ENCODE measurements at regions not wholly inside any gene's neighbourhood (a gene's known extent, or its start where the extent isn't known, plus 50 kb on each side); places are given as distances from the start of the nearest gene placed in this dataset.

- no peak for DNase-seq (ENCODE audit: unreplicated experiment)
- Mint-ChIP-seq H3K4me3 (ENCODE audit: unreplicated experiment) (no peak overlapping the region), H3K36me3 (ENCODE audit: insufficient read depth, unreplicated experiment) (no peaks in the 10 kb centered on the region), H3K27ac (ENCODE audit: low read depth, unreplicated experiment) (no peak overlapping the region), H3K4me1 (ENCODE audit: insufficient read depth, unreplicated experiment) (no peaks in the 10 kb centered on the region), H3K27me3 (ENCODE audit: insufficient read depth, unreplicated experiment) (peaks cover 16% of the 10 kb centered on the region), H3K9me3 (ENCODE audit: unreplicated experiment) (no peaks in the 10 kb centered on the region)
- intact Hi-C loops (cut with micrococcal nuclease), result no loop called here
- BruUV-seq (replicated peaks), result no TSS peak
- TF ChIP-seq, protein P1, sequence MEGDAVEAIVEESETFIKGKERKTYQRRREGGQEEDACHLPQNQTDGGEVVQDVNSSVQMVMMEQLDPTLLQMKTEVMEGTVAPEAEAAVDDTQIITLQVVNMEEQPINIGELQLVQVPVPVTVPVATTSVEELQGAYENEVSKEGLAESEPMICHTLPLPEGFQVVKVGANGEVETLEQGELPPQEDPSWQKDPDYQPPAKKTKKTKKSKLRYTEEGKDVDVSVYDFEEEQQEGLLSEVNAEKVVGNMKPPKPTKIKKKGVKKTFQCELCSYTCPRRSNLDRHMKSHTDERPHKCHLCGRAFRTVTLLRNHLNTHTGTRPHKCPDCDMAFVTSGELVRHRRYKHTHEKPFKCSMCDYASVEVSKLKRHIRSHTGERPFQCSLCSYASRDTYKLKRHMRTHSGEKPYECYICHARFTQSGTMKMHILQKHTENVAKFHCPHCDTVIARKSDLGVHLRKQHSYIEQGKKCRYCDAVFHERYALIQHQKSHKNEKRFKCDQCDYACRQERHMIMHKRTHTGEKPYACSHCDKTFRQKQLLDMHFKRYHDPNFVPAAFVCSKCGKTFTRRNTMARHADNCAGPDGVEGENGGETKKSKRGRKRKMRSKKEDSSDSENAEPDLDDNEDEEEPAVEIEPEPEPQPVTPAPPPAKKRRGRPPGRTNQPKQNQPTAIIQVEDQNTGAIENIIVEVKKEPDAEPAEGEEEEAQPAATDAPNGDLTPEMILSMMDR (IDR thresholded peaks at IDR 0.05; ENCODE audit: unreplicated experiment), result no peak
- POLR2A ChIA-PET, result no interaction called here
- CTCF ChIA-PET, result interaction anchor here (0.6 to 1.8 kb wide), 5 partner anchors 8 to 281 kb away, joined by 3 to 13 read pairs (median 3); no protein-coding TSS in a partner anchor
Measured at GRCh38 chr4:121455285-121455684, 74.5 kb upstream of the QRFPR start.

DNA sequence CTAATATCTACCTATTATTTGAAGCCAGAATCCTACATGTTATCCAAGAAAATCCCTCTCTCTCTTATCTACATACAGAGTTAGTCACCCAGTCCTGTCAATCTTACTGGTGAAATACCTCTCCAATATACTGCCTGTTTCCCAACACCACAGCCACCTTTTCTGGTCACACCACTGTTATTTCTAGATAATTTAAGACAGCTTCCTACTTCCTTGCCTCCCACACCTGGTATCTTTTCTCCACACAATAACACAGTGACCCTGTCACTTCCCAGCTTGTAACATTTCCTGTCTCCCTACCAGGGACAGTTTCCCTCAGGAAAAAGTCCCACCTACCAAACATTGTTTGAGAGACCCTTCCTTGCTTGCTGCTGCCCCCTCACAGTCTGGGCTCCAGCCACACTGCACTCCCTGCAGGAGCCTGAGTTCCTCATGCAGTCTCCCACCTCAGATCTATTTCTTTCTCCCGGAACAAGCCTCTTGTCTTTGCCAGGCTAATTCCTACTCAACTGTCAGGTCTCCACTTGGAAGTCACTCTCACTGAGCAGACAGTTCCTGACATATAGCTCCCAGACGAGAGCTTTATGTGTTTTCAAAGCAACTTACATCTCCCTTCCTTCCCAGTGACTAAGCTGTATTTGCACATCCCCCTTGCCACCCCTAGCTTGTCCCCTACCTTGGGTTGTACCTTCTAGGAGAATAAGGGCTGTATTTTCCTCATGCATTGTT is 73.6 kb upstream of the QRFPR start:
- Mint-ChIP-seq H3K9me3 (ENCODE audit: unreplicated experiment) (no peaks in the 10 kb centered on the region), H3K36me3 (ENCODE audit: insufficient read depth, unreplicated experiment) (no peaks in the 10 kb centered on the region), H3K4me3 (ENCODE audit: unreplicated experiment) (no peak overlapping the region), H3K27ac (ENCODE audit: low read depth, unreplicated experiment) (no peak overlapping the region), H3K4me1 (ENCODE audit: insufficient read depth, unreplicated experiment) (no peaks in the 10 kb centered on the region), H3K27me3 (ENCODE audit: insufficient read depth, unreplicated experiment) (peaks cover 16% of the 10 kb centered on the region)
- intact Hi-C loops (cut with micrococcal nuclease), result no loop called here
- TF ChIP-seq, protein P1 (IDR thresholded peaks at IDR 0.05; ENCODE audit: unreplicated experiment), result no peak
- POLR2A ChIA-PET, result no interaction called here
- no peak for DNase-seq (ENCODE audit: unreplicated experiment)
- CTCF ChIA-PET, result interaction anchor here (0.6 to 1.8 kb wide), 4 partner anchors 8 to 282 kb away, joined by 3 to 13 read pairs (median 3); no protein-coding TSS in a partner anchor
- BruUV-seq (replicated peaks), result no TSS peak

DNA sequence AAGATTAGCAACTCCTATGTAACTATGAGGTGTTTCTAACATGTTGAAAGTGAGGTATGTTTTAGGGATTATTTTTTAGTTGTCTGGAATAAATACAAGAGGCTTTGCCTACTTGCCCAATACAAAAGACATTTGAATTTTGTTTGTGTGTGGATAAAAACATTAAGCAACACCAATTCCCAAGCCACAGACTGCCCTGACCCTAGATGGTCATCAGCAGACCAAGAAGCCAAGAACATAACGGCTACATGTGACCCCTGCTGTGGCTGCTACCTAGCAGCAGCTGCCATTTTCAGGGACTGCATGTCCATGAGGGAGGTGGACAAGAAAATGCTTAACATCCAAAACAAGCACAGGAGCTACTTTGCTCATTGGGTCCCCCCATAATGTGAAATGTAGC is 70.5 kb upstream of the QRFPR start:
- ChIA-PET POLR2A (no interaction called here), CTCF (interaction anchor here (0.7 to 3.4 kb wide), 3 partner anchors 11 to 271 kb away, joined by 3 to 20 read pairs (median 4); no protein-coding TSS in a partner anchor)
- BruUV-seq (replicated peaks), result no TSS peak

GRCh38 chr4:121449416-121449815 is 68.6 kb upstream of the QRFPR start:
- TF ChIP-seq, protein P1 (IDR thresholded peaks at IDR 0.05; ENCODE audit: unreplicated experiment), result no peak
- no peak overlapping the region for H3K27ac Mint-ChIP-seq (ENCODE audit: low read depth, unreplicated experiment)
- intact Hi-C loops (cut with micrococcal nuclease), result no loop called here
- no peaks in the 10 kb centered on the region for H3K9me3 Mint-ChIP-seq (ENCODE audit: unreplicated experiment)
- POLR2A ChIA-PET, result no interaction called here
- H3K36me3 Mint-ChIP-seq (ENCODE audit: insufficient read depth, unreplicated experiment), result no peaks in the 10 kb centered on the region
- CTCF ChIA-PET, result interaction anchor here (1.2 kb wide), 1 partner anchor 13 kb away, joined by 5 read pairs; no protein-coding TSS in a partner anchor
- no peaks in the 10 kb centered on the region for H3K4me1 Mint-ChIP-seq (ENCODE audit: insufficient read depth, unreplicated experiment)
- no peak overlapping the region for H3K4me3 Mint-ChIP-seq (ENCODE audit: unreplicated experiment)
- peaks cover 9% of the 10 kb centered on the region for H3K27me3 Mint-ChIP-seq (ENCODE audit: insufficient read depth, unreplicated experiment)
- no TSS peak for BruUV-seq (replicated peaks)
- no peak for DNase-seq (ENCODE audit: unreplicated experiment)

More for the DNA sequence above, 70.5 kb upstream of the QRFPR start:
- Mint-ChIP-seq H3K27me3 (ENCODE audit: insufficient read depth, unreplicated experiment) (peaks cover 16% of the 10 kb centered on the region), H3K9me3 (ENCODE audit: unreplicated experiment) (no peaks in the 10 kb centered on the region), H3K36me3 (ENCODE audit: insufficient read depth, unreplicated experiment) (no peaks in the 10 kb centered on the region), H3K4me1 (ENCODE audit: insufficient read depth, unreplicated experiment) (no peaks in the 10 kb centered on the region), H3K4me3 (ENCODE audit: unreplicated experiment) (no peak overlapping the region), H3K27ac (ENCODE audit: low read depth, unreplicated experiment) (no peak overlapping the region)
- TF ChIP-seq, protein P1 (IDR thresholded peaks at IDR 0.05; ENCODE audit: unreplicated experiment), result no peak
- intact Hi-C loops (cut with micrococcal nuclease), result no loop called here
- no peak for DNase-seq (ENCODE audit: unreplicated experiment)

Measured in MCF 10A (cell line).